SH-SY5Y (cell line): ENCODE measurements at regions not wholly inside any gene's neighbourhood (a gene's known extent, or its start where the extent isn't known, plus 50 kb on each side); places are given as distances from the start of the nearest gene placed in this dataset.

Experiments used
- GATA2 ChIP-seq: IDR thresholded peaks from 2 replicates; pipeline ENCODE4 v1.6.1; 2011; ENCODE audit warnings: mild to moderate bottlenecking, low read depth, low read length
- GATA3 ChIP-seq: IDR thresholded peaks from 2 replicates; pipeline ENCODE4 v1.6.1; 2011; ENCODE audit warnings: low read depth, mild to moderate bottlenecking, low read length, moderate library complexity

GRCh38 chr9:73714294-73714693 is 562.6 kb downstream of the ANXA1 start:
- no peak for TF ChIP-seq GATA3
- TF ChIP-seq GATA2 = no peak
